GM21381 (cell line): ENCODE measurements at regions not wholly inside any gene's neighbourhood (a gene's known extent, or its start where the extent isn't known, plus 50 kb on each side); places are given as distances from the start of the nearest gene placed in this dataset.
"Not testable (repeated sequence)": the region's sequence is repeated elsewhere in the genome, so short reads cannot be mapped to it uniquely, and the experiment has no call there.

Source experiments
- ATAC-seq: cut with Tn5 transposase; IDR thresholded peaks from one replicate; pipeline ENCODE4 v1.9.1; 2021; ENCODE audit warnings: mild to moderate bottlenecking, moderate library complexity; ENCODE audit not compliant: unreplicated experiment

DNA sequence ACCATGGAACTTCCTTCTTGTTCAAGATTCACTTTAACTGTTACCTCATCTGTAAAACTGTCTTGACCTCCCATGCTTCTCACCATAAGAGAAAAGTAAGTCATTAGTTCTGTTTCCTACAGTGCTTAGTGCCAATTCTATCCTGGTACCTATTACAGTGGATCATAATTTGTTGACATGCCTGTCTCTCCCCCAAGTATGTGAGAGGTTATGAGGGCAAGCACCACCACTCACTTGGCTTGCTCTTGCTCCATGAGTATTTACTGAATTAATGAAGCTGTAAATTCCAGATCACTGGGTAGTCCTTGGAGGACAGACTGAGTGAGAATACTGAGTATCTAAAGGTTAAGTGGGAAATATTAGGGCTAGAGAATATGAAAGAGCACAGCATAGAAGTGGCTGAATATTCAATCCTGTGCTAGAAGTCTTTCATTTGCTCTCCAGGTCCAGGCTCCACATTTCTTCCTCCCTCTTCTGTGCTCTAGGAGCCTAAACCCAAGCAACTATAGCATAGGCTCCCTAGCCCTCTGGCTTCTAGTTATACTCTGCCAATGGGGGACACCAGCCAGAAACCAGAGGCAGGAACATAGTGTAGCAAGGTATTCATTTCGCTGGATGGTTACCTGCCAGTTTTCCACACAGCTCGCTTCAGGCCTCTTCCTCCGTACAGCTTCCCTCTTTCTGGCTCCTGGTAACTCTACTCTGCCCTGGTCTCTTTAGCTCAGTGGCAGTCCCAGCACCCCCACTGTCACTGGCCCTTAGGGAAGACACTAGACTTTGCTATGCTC, 118.2 kb upstream of the SLC5A12 start:
- no peak for ATAC-seq

- no peak for ATAC-seq
These were observed 120.1 kb upstream of the SLC5A12 start for GRCh38 chr11:26841818-26842473.

DNA sequence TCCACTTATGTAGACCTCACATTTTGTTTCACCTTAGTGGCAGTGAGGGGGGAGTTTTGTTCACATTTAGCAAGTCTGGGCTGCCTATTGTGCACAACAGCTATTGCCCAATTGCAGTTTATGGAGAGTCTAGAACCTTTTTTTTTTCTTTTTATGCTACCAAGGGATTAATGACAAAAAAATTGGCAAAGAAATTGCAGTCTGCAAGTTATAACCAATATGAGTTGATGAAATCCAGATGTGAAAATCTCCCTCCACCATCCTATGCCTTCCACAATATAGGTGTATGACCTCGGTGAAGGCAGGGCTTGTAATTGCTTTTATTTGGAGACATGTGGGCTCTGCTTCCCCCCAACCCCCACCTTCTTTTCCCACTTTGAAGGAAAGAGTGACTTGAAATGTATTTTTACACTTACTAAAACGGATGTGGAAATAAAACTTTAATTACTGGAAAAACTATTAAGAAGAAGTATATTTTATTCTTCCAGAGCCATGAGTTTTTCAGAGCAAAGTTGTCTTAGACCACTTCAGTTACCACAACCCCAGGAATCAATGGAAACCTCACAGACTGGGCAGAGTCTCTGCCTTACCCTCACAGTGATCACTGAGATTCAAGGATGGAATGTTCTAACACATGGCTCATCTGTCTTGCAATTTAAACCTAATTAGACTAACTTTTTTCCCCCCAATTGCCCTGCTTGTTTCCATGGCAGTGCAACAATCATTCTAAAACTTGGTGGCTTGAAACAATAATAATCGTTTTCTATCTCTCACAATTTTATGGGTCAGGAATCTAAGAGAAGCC, 120.8 kb upstream of the SLC5A12 start:
- no peak for ATAC-seq

DNA sequence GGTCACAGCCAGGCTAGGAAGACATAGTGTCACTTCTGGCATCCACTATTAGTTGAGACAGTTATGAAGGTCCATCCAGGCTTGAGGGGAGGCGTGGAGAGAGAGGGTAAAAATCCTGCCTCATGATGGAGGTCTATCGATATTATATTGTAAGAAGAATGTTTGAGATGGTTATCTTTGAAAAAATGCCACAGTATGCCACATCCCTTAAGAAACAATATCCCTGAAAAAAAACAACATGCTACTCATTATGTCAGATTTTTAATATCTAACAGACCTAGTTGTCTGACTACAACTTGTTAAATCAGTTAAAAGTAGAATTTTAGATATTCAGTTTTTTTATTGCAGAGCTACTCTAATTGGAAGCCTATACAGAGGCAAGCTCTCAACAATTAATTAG, 121.7 kb upstream of the SLC5A12 start:
- ATAC-seq = no peak

DNA sequence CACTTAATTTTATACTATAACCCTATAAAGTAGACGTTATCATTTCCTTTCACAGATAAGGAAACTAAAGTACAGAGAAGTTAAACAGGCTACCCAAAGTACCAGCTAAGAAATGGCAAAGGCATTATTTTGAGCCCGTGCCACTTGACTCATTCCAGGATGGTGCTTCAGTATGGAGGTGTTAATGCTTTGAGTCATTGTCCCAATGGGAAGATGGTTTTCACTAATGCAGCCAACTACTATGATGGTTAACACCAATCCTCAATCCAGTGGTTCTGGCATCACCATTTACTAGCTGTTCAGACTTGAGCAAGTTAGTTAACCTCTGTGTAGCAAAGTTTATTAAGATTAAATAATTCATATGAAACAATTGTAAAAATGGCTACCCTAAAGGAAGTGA, 123.1 kb upstream of the SLC5A12 start:
- no peak for ATAC-seq

GRCh38 chr11:26846227-26846626, 124.4 kb upstream of the SLC5A12 start:
- ATAC-seq = no peak

GRCh38 chr11:26847459-26847858, 125.6 kb upstream of the SLC5A12 start:
- no peak for ATAC-seq

DNA sequence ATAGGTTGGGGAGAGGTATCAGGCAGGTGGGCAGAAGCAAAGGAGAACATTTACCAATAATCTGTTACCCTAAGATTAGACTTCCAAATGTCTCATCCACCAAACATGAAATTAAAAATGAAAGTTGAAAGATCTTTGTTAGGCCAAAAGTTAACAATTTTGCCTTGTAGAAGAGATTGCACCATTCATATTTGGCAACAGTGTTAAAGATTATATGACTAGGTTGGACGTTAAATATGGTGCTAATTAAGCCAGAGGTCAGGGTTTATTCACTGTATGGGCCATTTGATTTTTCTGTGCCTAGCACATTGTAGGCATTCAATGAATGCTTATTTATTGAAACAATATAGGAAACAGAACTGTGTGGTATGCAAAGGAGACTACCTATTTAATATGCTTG, 126.1 kb upstream of the SLC5A12 start:
- no peak for ATAC-seq

DNA sequence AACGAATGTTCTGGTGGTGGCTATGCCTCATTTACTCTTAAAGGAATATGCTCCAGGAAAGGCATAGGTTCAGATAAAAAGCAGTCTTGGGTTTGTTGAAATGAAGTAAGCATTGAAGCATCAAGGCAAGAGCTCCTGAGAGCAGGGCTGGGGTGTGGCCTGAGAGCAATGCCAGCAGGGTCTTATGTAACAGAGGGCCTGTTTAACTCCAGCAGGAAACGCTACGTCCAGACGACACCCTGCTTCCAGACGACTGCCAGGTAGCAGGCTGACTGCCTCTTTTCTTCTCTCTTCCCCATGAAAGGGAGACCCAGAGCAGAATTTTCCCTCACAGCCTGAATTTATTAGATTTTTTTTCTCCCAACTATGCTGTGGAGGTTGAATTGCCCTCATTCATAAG, 127.2 kb upstream of the SLC5A12 start:
- ATAC-seq = no peak

- ATAC-seq = no peak
These were observed 129.4 kb upstream of the SLC5A12 start for GRCh38 chr11:26851291-26851690.

DNA sequence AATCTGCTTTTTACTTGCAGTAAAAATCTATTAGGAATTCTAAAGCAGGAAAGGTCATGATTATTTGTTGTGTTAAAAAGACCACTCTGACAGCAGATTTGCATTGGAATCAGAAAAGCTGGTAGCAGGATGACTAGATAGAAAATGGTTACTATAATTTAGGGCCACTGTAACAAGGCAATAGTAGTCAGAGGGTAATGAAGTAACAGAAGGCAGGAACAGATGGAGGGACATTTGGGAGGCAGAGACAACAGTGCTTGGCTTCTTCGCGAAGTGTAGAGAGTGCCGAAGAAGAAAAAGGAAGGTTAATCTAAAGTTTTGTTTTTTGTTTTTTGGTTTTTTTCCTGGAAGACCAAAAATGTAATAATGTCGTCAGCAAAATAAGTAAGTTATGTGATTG, 129.8 kb upstream of the SLC5A12 start:
- ATAC-seq = no peak

GRCh38 chr11:26858098-26858497, 135.8 kb upstream of the FIBIN start:
- no peak for ATAC-seq

GRCh38 chr11:26859416-26859815, 134.5 kb upstream of the FIBIN start:
- no peak for ATAC-seq

- no peak for ATAC-seq
These were observed 133.7 kb upstream of the FIBIN start for GRCh38 chr11:26860091-26860780.

- no peak for ATAC-seq
These were observed 133.0 kb upstream of the FIBIN start for GRCh38 chr11:26860895-26861294.

DNA sequence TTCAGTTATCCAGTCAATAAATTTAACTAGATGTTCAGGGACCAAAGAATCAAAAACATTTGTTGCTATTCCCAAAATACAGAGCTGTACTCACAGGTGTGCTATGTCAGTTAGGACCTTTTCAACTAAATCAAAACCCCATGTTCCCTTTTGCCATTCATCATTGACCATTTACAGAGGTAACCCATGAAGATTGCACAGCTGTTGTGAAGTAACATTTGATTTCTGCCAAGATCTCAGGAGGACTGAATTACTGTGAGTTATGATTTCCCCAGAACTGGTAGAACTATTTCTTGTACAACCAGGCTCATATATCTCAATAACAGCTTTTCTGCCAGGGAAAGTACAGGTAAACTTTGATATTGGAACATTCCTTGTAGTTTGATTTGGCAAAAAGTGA, 131.1 kb upstream of the FIBIN start:
- ATAC-seq = no peak

DNA sequence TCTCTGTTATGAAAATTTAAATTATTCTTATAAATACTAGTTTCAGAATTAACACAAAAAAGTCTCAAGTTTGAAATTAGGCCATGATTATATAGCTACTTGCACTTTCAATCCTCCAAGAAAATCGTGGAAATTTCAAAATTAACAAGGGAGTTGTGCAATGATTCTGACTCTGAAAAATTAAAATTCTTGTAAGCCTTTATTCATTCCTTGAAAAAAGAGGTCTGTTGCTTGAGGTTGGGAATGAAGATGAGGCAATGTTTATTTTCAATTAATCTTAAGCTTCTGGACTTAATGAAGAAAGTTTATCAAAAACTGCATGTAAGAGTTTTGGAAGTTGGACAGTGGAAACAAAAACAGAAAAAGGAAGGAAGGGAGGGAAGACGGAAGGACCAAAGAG, 128.2 kb upstream of the FIBIN start:
- no peak for ATAC-seq

DNA sequence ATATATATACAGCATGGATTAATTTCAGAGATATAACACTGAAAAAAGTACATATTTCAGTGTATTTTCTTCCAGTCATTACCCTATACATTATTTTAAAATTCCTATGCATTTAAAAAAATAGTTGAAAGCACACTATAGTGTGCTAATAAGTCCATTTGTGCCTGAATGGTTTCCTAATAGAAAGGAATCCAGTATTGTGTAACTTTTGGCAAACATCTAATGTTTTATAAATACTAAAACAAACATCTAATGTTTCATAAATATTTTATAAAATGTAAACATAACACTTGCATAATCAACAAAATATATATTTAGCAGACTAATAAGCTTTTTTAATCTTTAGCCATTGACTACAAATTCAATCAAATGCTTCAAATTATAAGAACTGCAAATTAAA, 126.6 kb upstream of the FIBIN start:
- no peak for ATAC-seq

- ATAC-seq = no peak
These were observed 114.8 kb upstream of the FIBIN start for GRCh38 chr11:26878959-26879581.

DNA sequence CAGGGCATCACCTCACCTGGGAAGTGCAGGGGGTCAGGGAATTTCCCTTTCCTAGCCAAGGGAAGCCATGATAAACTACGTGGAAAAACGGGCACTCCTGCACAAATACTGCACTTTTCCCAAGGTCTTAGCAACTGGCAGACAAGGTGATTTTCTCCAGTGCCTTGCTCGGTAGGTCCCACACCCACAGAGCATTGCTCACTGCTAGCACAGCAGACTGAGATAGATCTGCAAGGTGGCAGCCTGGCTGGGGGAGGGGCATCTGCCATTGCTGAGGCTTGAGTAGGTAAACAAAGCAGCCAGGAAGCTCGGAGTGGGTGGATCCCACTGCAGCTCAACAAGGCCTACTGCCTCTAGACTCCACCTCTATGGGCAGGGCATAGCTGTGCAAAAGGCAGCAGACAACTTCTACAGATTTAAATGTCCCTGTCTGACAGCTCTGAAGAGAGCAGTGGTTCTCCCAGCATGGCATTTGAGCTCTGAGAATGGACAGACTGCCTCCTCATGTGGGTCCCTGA, 111.5 kb upstream of the FIBIN start:
- not testable (repeated sequence) for ATAC-seq

DNA sequence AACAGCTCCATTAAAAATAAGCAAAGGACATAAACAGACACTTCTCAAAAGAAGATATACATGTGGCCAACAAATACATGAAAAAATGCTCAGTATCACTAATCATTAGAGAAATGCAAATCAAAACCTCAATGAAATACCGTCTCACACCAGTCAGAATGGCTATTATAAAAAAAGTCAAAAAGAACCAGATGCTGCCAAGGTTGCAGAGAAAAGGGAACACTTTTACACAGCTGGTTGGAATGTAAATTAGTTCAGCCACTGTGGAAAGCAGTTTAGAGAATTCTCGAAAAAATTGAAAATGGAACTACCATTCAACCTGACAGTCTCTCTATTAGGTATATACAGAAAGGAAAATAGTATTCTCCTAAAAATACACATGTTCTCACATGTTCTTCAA, 102.4 kb upstream of the FIBIN start:
- ATAC-seq = no peak
